SK-N-SH treated with all-trans-retinoic acid at 6 μM for 48 hours (cell line): ENCODE measurements at regions not wholly inside any gene's neighbourhood (a gene's known extent, or its start where the extent isn't known, plus 50 kb on each side); places are given as distances from the start of the nearest gene placed in this dataset.

ENCODE experiments used
- ATAC-seq: fragments of 200-7000 bp; cut with Tn5 transposase; 3 replicates; pipeline ENCODE4 v1.9.1; 2020; ENCODE audit warnings: mild to moderate bottlenecking, moderate library complexity
- ARNTL ChIP-seq: fragments of 450-650 bp; formaldehyde crosslinking; IDR thresholded peaks from 2 replicates; pipeline ENCODE4 v1.5.0; 2020; ENCODE audit warnings: low read depth, mild to moderate bottlenecking, moderate library complexity, borderline replicate concordance
- BACH2 ChIP-seq: fragments of 250-450 bp; sonication (Bioruptor Pico); IDR thresholded peaks from 2 replicates; pipeline ENCODE4 v1.9.0; 2021; ENCODE audit warnings: mild to moderate bottlenecking, borderline replicate concordance
- CSDC2 ChIP-seq: fragments of 250-450 bp; sonication (Bioruptor Pico); IDR thresholded peaks from 2 replicates; pipeline ENCODE4 v1.5.0; 2020; ENCODE audit warnings: mild to moderate bottlenecking, moderate library complexity
- ESRRG ChIP-seq: fragments of 250-450 bp; sonication (Bioruptor Pico); IDR thresholded peaks from 2 replicates; pipeline ENCODE4 v1.6.1; 2021; ENCODE audit warnings: mild to moderate bottlenecking
- ISL1 ChIP-seq: fragments of 250-450 bp; sonication (Bioruptor Pico); IDR thresholded peaks from 2 replicates; pipeline ENCODE4 v2.1.2; 2022; ENCODE audit warnings: mild to moderate bottlenecking, moderate library complexity
- OSR1 ChIP-seq: fragments of 250-450 bp; sonication (Bioruptor Pico); IDR thresholded peaks from 2 replicates; pipeline ENCODE4 v1.8.0; 2022; ENCODE audit warnings: moderate library complexity, mild to moderate bottlenecking, inconsistent platforms
- PPARA ChIP-seq: fragments of 250-450 bp; sonication (Bioruptor Pico); IDR thresholded peaks from 2 replicates; pipeline ENCODE4 v1.5.0; 2020; ENCODE audit warnings: mild to moderate bottlenecking, borderline replicate concordance
- RARB ChIP-seq: fragments of 250-450 bp; sonication (Bioruptor Pico); IDR thresholded peaks from 2 replicates; pipeline ENCODE4 v1.8.0; 2021; ENCODE audit warnings: mild to moderate bottlenecking, moderate library complexity
- SNAI2 ChIP-seq: fragments of 250-450 bp; sonication (Bioruptor Pico); IDR thresholded peaks from 2 replicates; pipeline ENCODE4 v1.5.0; 2020; ENCODE audit warnings: mild to moderate bottlenecking, moderate library complexity
- TCF4 ChIP-seq: fragments of 250-450 bp; sonication (Bioruptor Pico); IDR thresholded peaks from 2 replicates; pipeline ENCODE4 v1.8.0; 2021; ENCODE audit warnings: mild to moderate bottlenecking, moderate library complexity, borderline replicate concordance
- TOX ChIP-seq: fragments of 250-450 bp; sonication (Bioruptor Pico); IDR thresholded peaks from 2 replicates; pipeline ENCODE4 v1.8.0; 2021; ENCODE audit warnings: mild to moderate bottlenecking, moderate library complexity, borderline replicate concordance
- ZC3H10 ChIP-seq: fragments of 250-450 bp; sonication (Bioruptor Pico); IDR thresholded peaks from 2 replicates; pipeline ENCODE4 v1.5.1; 2021; ENCODE audit warnings: mild to moderate bottlenecking, moderate library complexity
- ZFP3 ChIP-seq: fragments of 250-450 bp; sonication (Bioruptor Pico); IDR thresholded peaks from 2 replicates; pipeline ENCODE4 v1.5.0; 2020; ENCODE audit warnings: mild to moderate bottlenecking, moderate library complexity
- ZFP30 ChIP-seq: fragments of 450-650 bp; formaldehyde crosslinking; IDR thresholded peaks from 2 replicates; pipeline ENCODE4 v1.5.0; 2022; ENCODE audit warnings: mild to moderate bottlenecking, moderate library complexity
- ZNF8 ChIP-seq: fragments of 450-650 bp; formaldehyde crosslinking; IDR thresholded peaks from 2 replicates; pipeline ENCODE4 v1.5.0; 2020; ENCODE audit warnings: mild to moderate bottlenecking, moderate library complexity
- TF ChIP-seq, protein P1 (sequence below): fragments of 250-450 bp; sonication (Bioruptor Pico); IDR thresholded peaks from 2 replicates; pipeline ENCODE4 v1.5.0; 2020; ENCODE audit warnings: mild to moderate bottlenecking, moderate library complexity
- TF ChIP-seq, protein P2 (sequence below): fragments of 250-450 bp; sonication (Bioruptor Pico); IDR thresholded peaks from 2 replicates; pipeline ENCODE4 v1.5.1; 2021; ENCODE audit warnings: mild to moderate bottlenecking, moderate library complexity
- TF ChIP-seq, protein P3 (sequence below): fragments of 250-450 bp; sonication (Bioruptor Pico); IDR thresholded peaks from 2 replicates; pipeline ENCODE4 v1.5.1; 2020; ENCODE audit warnings: low read depth, mild to moderate bottlenecking, moderate library complexity
- TF ChIP-seq, protein P4 (sequence below): fragments of 250-450 bp; sonication (Bioruptor Pico); IDR thresholded peaks from 2 replicates; pipeline ENCODE4 v1.8.0; 2021; ENCODE audit warnings: low read depth, mild to moderate bottlenecking, moderate library complexity, borderline replicate concordance

DNA sequence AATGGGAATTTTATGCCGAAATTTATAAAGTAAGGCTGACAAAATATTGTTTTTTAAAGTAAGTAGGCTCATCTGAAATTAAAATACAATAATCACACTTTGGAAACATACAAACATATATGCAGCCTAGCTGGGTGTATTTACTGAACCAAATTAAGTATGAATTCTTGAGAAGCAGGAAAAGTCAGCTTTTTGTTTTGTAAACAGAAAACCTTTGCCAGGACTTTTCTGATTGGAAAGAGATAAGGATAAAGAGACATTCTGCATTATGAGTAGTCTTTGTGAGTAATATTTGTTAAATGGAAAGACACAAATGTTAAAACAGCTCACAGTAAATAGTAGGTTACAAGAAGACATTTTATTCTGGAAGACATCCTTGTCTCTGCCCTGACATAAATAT is 1380.8 kb downstream of the GRIK2 start (continued):
- no peak for TF ChIP-seq ZFP30 (CRISPR knock-in tag)
- TF ChIP-seq CSDC2 (CRISPR knock-in tag) = no peak
- TF ChIP-seq OSR1 (CRISPR knock-in tag) = no peak
- no peak for TF ChIP-seq SNAI2 (CRISPR knock-in tag)
- TF ChIP-seq ZNF8 (CRISPR knock-in tag) = no peak
- TF ChIP-seq PPARA = no peak
- TF ChIP-seq, all 23 proteins: peak for 0

DNA sequence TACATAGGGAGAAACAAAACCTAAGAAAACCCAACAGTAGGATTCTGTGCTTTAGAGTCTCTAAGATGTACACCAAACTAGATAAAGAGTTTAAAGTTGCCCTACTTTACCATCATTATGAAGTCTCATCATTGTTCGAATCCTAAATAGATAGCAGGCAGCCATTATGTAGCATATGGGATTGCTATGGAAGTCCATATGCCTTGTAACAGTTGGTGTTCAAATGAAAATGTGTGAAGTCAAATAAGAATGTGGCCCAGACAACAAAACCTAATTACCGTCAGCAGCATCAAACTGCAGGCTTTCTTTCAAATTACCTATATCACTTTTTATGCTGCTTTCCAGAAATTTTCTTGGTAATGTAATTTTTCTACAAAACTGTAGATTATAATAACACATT is 1380.1 kb downstream of the GRIK2 start:
- ATAC-seq = no peak
- TF ChIP-seq TOX (no peak), OSR1 (CRISPR knock-in tag) (no peak), ARNTL (no peak), RARB (CRISPR knock-in tag) (no peak), ESRRG (no peak), ISL1 (no peak), ZC3H10 (CRISPR knock-in tag) (no peak), BACH2 (no peak), CSDC2 (CRISPR knock-in tag) (no peak), ZFP30 (CRISPR knock-in tag) (no peak), TCF4 (CRISPR knock-in tag) (no peak)
- TF ChIP-seq, protein P1, sequence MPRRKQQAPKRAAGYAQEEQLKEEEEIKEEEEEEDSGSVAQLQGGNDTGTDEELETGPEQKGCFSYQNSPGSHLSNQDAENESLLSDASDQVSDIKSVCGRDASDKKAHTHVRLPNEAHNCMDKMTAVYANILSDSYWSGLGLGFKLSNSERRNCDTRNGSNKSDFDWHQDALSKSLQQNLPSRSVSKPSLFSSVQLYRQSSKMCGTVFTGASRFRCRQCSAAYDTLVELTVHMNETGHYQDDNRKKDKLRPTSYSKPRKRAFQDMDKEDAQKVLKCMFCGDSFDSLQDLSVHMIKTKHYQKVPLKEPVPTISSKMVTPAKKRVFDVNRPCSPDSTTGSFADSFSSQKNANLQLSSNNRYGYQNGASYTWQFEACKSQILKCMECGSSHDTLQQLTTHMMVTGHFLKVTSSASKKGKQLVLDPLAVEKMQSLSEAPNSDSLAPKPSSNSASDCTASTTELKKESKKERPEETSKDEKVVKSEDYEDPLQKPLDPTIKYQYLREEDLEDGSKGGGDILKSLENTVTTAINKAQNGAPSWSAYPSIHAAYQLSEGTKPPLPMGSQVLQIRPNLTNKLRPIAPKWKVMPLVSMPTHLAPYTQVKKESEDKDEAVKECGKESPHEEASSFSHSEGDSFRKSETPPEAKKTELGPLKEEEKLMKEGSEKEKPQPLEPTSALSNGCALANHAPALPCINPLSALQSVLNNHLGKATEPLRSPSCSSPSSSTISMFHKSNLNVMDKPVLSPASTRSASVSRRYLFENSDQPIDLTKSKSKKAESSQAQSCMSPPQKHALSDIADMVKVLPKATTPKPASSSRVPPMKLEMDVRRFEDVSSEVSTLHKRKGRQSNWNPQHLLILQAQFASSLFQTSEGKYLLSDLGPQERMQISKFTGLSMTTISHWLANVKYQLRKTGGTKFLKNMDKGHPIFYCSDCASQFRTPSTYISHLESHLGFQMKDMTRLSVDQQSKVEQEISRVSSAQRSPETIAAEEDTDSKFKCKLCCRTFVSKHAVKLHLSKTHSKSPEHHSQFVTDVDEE (CRISPR knock-in tag) = no peak
- TF ChIP-seq, protein P2, sequence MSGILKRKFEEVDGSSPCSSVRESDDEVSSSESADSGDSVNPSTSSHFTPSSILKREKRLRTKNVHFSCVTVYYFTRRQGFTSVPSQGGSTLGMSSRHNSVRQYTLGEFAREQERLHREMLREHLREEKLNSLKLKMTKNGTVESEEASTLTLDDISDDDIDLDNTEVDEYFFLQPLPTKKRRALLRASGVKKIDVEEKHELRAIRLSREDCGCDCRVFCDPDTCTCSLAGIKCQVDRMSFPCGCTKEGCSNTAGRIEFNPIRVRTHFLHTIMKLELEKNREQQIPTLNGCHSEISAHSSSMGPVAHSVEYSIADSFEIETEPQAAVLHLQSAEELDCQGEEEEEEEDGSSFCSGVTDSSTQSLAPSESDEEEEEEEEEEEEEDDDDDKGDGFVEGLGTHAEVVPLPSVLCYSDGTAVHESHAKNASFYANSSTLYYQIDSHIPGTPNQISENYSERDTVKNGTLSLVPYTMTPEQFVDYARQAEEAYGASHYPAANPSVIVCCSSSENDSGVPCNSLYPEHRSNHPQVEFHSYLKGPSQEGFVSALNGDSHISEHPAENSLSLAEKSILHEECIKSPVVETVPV (CRISPR knock-in tag) = no peak
- TF ChIP-seq, protein P3, sequence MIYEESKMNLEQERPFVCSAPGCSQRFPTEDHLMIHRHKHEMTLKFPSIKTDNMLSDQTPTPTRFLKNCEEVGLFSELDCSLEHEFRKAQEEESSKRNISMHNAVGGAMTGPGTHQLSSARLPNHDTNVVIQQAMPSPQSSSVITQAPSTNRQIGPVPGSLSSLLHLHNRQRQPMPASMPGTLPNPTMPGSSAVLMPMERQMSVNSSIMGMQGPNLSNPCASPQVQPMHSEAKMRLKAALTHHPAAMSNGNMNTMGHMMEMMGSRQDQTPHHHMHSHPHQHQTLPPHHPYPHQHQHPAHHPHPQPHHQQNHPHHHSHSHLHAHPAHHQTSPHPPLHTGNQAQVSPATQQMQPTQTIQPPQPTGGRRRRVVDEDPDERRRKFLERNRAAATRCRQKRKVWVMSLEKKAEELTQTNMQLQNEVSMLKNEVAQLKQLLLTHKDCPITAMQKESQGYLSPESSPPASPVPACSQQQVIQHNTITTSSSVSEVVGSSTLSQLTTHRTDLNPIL (CRISPR knock-in tag) = no peak

DNA sequence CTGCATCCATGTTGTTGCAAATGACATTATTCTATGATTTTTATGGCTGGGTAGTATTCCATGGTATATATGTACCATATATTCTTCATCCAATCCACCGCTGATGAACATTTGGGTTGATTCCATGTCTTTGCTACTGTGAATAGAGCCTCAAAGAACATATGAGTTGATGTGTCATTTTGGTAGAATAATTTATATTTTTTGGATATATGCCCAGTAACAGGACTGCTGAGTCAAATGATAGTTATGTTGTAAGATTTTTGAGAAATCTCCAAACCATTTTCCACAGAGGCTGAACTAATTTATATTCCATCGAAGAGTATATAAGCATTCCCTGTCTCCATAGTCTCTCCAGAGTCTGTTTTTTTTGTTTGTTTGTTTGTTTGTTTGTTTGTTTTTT is 1373.5 kb downstream of the GRIK2 start:
- no peak for ATAC-seq
- TF ChIP-seq SNAI2 (CRISPR knock-in tag) = no peak
- TF ChIP-seq ISL1 = peak; percentile 40
- no peak for TF ChIP-seq ESRRG
- TF ChIP-seq, all 23 proteins: peak for 1

DNA sequence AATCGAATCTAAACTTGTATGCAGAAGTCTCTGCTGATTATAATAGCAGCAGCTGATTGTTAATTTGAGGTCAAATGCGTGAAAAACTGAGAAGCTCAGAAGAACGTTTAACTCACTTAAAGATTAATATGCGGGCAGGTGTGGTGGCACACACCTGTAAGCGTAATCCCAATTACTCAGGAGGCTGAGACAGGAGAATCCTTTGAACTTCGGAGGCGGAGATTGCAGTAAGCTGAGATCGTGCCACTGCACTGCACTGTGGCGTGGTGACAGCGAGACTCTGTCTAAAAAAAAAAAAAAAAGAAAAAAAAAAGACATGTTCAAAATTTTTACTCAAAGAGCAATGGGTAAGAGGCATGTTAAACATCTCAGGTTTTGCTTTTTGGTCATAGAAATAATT is 1370.8 kb downstream of the GRIK2 start:
- TF ChIP-seq, protein P2 (CRISPR knock-in tag) = no peak
- no peak for TF ChIP-seq ISL1
- TF ChIP-seq RARB (CRISPR knock-in tag) = no peak
- TF ChIP-seq, protein P4, sequence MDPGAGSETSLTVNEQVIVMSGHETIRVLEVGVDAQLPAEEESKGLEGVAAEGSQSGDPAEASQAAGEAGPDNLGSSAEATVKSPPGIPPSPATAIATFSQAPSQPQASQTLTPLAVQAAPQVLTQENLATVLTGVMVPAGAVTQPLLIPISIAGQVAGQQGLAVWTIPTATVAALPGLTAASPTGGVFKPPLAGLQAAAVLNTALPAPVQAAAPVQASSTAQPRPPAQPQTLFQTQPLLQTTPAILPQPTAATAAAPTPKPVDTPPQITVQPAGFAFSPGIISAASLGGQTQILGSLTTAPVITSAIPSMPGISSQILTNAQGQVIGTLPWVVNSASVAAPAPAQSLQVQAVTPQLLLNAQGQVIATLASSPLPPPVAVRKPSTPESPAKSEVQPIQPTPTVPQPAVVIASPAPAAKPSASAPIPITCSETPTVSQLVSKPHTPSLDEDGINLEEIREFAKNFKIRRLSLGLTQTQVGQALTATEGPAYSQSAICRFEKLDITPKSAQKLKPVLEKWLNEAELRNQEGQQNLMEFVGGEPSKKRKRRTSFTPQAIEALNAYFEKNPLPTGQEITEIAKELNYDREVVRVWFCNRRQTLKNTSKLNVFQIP (CRISPR knock-in tag) = no peak
- no peak for TF ChIP-seq ZFP3
- TF ChIP-seq, protein P1 (CRISPR knock-in tag) = no peak
- TF ChIP-seq, all 23 proteins: peak for 0
- ATAC-seq = no peak
